K562 (cell line): ENCODE measurements at regions not wholly inside any gene's neighbourhood (a gene's known extent, or its start where the extent isn't known, plus 50 kb on each side); places are given as distances from the start of the nearest gene placed in this dataset.

Experiments
- ATAC-seq: fragments of 200-7000 bp; cut with Tn5 transposase; 3 replicates; pipeline ENCODE4 v1.9.1; 2020; ENCODE audit warnings: moderate library complexity
- BruUV-seq: library from RNA; stranded (reverse); fragments of 400-500 nt; replicated peaks from 2 replicates; lab custom pipeline; 2021; lab: Mats Ljungman, UMichigan
- CTCF ChIA-PET: fragments of 300-600 bp; formaldehyde crosslinking; extraction: SDS; loops from one replicate; lab custom pipeline; 2021; ENCODE audit warnings: low intra/inter-chr PET ratio; lab: Yijun Ruan, JAX
- POLR2A ChIA-PET: fragments of 300-600, 350-650 bp; sonication (Branson Sonifier 250); formaldehyde crosslinking; extraction: SDS; loops from one replicate; lab custom pipeline; 2021; ENCODE audit warnings: antibody characterized with exemption, inconsistent platforms; lab: Yijun Ruan, JAX
- DNase-seq, 4 experiments: peaks; one replicate each; pipeline versions ENCODE4 v3.0.0 to v3.0.0-alpha.2; 2011 to 2018; ENCODE audit warnings: low spot score in 3 of 4, mixed read lengths in 3 of 4; ENCODE audit errors: extremely low read depth in 1 of 4
- FAIRE-seq: peaks from 2 replicates; lab custom pipeline; 2011; peaks lifted over from hg19 to GRCh38; lab: Jason Lieb, UNC
- H2AFZ ChIP-seq: 2 replicates; pipeline ENCODE4 v1.6.0; 2011; ENCODE audit warnings: low read depth, low read length, control low read depth, inconsistent platforms
- H3K27ac ChIP-seq: fragments of 200-600 bp; 3 replicates; pipeline ENCODE4 v1.8.0; 2011; ENCODE audit warnings: low read depth, mild to moderate bottlenecking, control low read depth, inconsistent platforms, low read length, moderate library complexity, mixed read lengths; ENCODE audit errors: extremely low read depth
- H3K27me3 ChIP-seq, 2 experiments: fragments of 300-600 bp in 1 of 2; 2 replicates in 1 of 2; 3 replicates in 1 of 2; pipeline versions ENCODE4 v1.6.0 to v1.8.0; 2011; ENCODE audit warnings: inconsistent platforms in 2 of 2, low read length in 2 of 2, mild to moderate bottlenecking in 1 of 2, mixed read lengths in 1 of 2, moderate library complexity in 1 of 2; ENCODE audit not compliant: control insufficient read depth in 2 of 2, insufficient read depth in 2 of 2
- H3K36me3 ChIP-seq: fragments of 300-600 bp; 3 replicates; pipeline ENCODE4 v1.8.0; 2011; ENCODE audit warnings: mild to moderate bottlenecking, low read length, inconsistent platforms; ENCODE audit not compliant: control insufficient read depth, insufficient read depth
- H3K4me1 ChIP-seq, 2 experiments: fragments of 200-600 bp in 1 of 2; replicated peaks in 1 of 2; 2 replicates in 1 of 2; 3 replicates in 1 of 2; pipeline versions ENCODE4 v1.5.1 to v1.8.0; 2011; ENCODE audit warnings: inconsistent platforms in 2 of 2, low read length in 2 of 2, mild to moderate bottlenecking in 1 of 2, mixed read lengths in 1 of 2, moderate library complexity in 1 of 2; ENCODE audit not compliant: control insufficient read depth in 2 of 2, insufficient read depth in 2 of 2
- H3K4me2 ChIP-seq: 2 replicates; pipeline ENCODE4 v1.6.1; 2011; ENCODE audit warnings: low read length, control low read depth, inconsistent platforms, mixed read lengths; ENCODE audit not compliant: insufficient read depth
- H3K4me3 ChIP-seq: fragments of 200-600 bp; sonication (generic), shearing (Covaris generic); 2 replicates; pipeline ENCODE4 v1.5.1; 2016; ENCODE audit warnings: control low read depth, inconsistent platforms
- H3K79me2 ChIP-seq: fragments of 200-600 bp; 3 replicates; pipeline ENCODE4 v1.8.0; 2011; ENCODE audit warnings: low read length, inconsistent platforms; ENCODE audit not compliant: control insufficient read depth, insufficient read depth
- H3K9ac ChIP-seq, 2 experiments: 2 replicates each; pipeline versions ENCODE4 v1.6.0 to v1.6.1; 2011; ENCODE audit warnings: low read depth in 2 of 2, low read length in 2 of 2, control low read depth in 1 of 2, inconsistent platforms in 1 of 2, mild to moderate bottlenecking in 1 of 2, mixed read lengths in 1 of 2; ENCODE audit not compliant: insufficient read depth in 1 of 2
- H3K9me1 ChIP-seq: one replicate; pipeline ENCODE4 v1.6.0; 2011; ENCODE audit warnings: inconsistent platforms, mild to moderate bottlenecking, low read length, moderate library complexity; ENCODE audit not compliant: control insufficient read depth, insufficient read depth
- H3K9me3 ChIP-seq: replicated peaks from 2 replicates; pipeline ENCODE4 v1.5.1; 2011; ENCODE audit warnings: low read depth, low read length, inconsistent platforms; ENCODE audit not compliant: control insufficient read depth, insufficient read depth
- H4K20me1 ChIP-seq: replicated peaks from 2 replicates; pipeline ENCODE4 v1.6.1; 2011; ENCODE audit warnings: low read length, inconsistent platforms, mixed read lengths; ENCODE audit not compliant: control insufficient read depth, insufficient read depth
- CHD1 ChIP-seq: fragments of 200-600 bp; sonication (generic); IDR thresholded peaks from one replicate; pipeline ENCODE4 v1.6.1; 2012; ENCODE audit warnings: mild to moderate bottlenecking, moderate library complexity, low read length, inconsistent platforms
- HOXB6 ChIP-seq: fragments of 250-450 bp; sonication (Bioruptor Pico); IDR thresholded peaks from 2 replicates; pipeline ENCODE4 v1.5.1; 2022; ENCODE audit warnings: mild to moderate bottlenecking, borderline replicate concordance
- KLF16 ChIP-seq: IDR thresholded peaks from 2 replicates; pipeline ENCODE4 v1.6.1; 2016; ENCODE audit warnings: antibody characterized with exemption
- MTA2 ChIP-seq: fragments of 450-650 bp; IDR thresholded peaks from 2 replicates; pipeline ENCODE4 v1.6.1; 2016; ENCODE audit warnings: low read depth
- POLR2G ChIP-seq: fragments of 200-400 bp; formaldehyde crosslinking; IDR thresholded peaks from 2 replicates; pipeline ENCODE4 v1.6.1; 2017; ENCODE audit warnings: low read depth, mild to moderate bottlenecking, antibody characterized with exemption, low read length, moderate library complexity
- PRMT5 ChIP-seq: sonication (generic); formaldehyde crosslinking; IDR thresholded peaks from 2 replicates; pipeline ENCODE4 v1.5.0; 2020; ENCODE audit warnings: missing genetic modification reagents
- PURB ChIP-seq: sonication (generic); formaldehyde crosslinking; IDR thresholded peaks from 2 replicates; pipeline ENCODE4 v1.9.0; 2021; ENCODE audit warnings: low read depth, mild to moderate bottlenecking, missing genetic modification reagents
- RAD21 ChIP-seq, 2 experiments: fragments of 250-450 bp in 1 of 2; fragments of 450-650 bp in 1 of 2; sonication (Bioruptor Pico) in 1 of 2; formaldehyde crosslinking in 1 of 2; IDR thresholded peaks in 1 of 2; conservative IDR thresholded peaks in 1 of 2; 2 replicates each; pipeline versions ENCODE4 v1.4.0 to v1.8.0; 2020 to 2022; ENCODE audit warnings: mild to moderate bottlenecking in 2 of 2, moderate library complexity in 1 of 2
- TAL1 ChIP-seq: fragments of 450-650 bp; IDR thresholded peaks from 2 replicates; pipeline ENCODE4 v1.6.1; 2016; ENCODE audit warnings: mild to moderate bottlenecking
- ZNF184 ChIP-seq: sonication (generic); formaldehyde crosslinking; IDR thresholded peaks from 2 replicates; pipeline ENCODE4 v1.5.0; 2020; ENCODE audit warnings: missing genetic modification reagents
- ZNF436 ChIP-seq: fragments of 250-450, 450-650 bp; sonication (Bioruptor Pico); formaldehyde crosslinking; IDR thresholded peaks from 2 replicates; pipeline ENCODE4 v1.7.0; 2020; ENCODE audit warnings: mild to moderate bottlenecking
- ZNF561 ChIP-seq: fragments of 450-650 bp; formaldehyde crosslinking; conservative IDR thresholded peaks from 2 replicates; pipeline ENCODE4 v1.4.0; 2020; ENCODE audit warnings: mild to moderate bottlenecking, moderate library complexity
- ZNF644 ChIP-seq: fragments of 200-800 bp; sonication (Bioruptor generic); IDR thresholded peaks from 2 replicates; pipeline ENCODE4 v1.6.1; 2016; ENCODE audit warnings: low read depth, missing genetic modification characterization, missing compliant biosample characterization
- ZNF77 ChIP-seq: fragments of 250-450 bp; sonication (Bioruptor Pico); IDR thresholded peaks from 2 replicates; pipeline ENCODE4 v1.5.0; 2020
- ZSCAN32 ChIP-seq: fragments of 450-650 bp; formaldehyde crosslinking; IDR thresholded peaks from 2 replicates; pipeline ENCODE4 v1.4.0; 2020; ENCODE audit warnings: mild to moderate bottlenecking, moderate library complexity
- WGBS: fragments of 100-300 bp; shearing (Covaris generic); methylation state at CpG from one replicate; pipeline ENCODE4 v1.1.6; 2016; ENCODE audit warnings: low coverage, mixed read lengths; ENCODE audit not compliant: insufficient coverage; ENCODE audit errors: missing lambda C conversion rate; 5-methylcytosine and 5-hydroxymethylcytosine counted together
- in situ Hi-C: fragments of 300-500 bp; cut with MboI; formaldehyde crosslinking; loops from 4 replicates; pipeline ENCODE4 v1.15.0; 2018; ENCODE audit warnings: inconsistent platforms, mixed read lengths
- intact Hi-C: fragments of 100-400 bp; cut with micrococcal nuclease; formaldehyde crosslinking; loops from 2 replicates; pipeline ENCODE4 v1.14.2; 2022
- TF ChIP-seq, protein P1 (sequence below): fragments of 450-650 bp; IDR thresholded peaks from 2 replicates; pipeline ENCODE4 v1.6.1; 2017; ENCODE audit warnings: antibody characterized with exemption
- TF ChIP-seq, protein P2 (sequence below): fragments of 450-650 bp; IDR thresholded peaks from 2 replicates; pipeline ENCODE4 v1.6.1; 2017; ENCODE audit warnings: mild to moderate bottlenecking, moderate library complexity
- TF ChIP-seq, protein P3 (sequence below): fragments of 250-450 bp; sonication (Bioruptor Pico); IDR thresholded peaks from 2 replicates; pipeline ENCODE4 v1.5.0; 2021; ENCODE audit warnings: mild to moderate bottlenecking, borderline replicate concordance
- TF ChIP-seq, protein P4 (sequence below): sonication (generic); formaldehyde crosslinking; IDR thresholded peaks from 2 replicates; pipeline ENCODE4 v1.8.0; 2022; ENCODE audit warnings: mild to moderate bottlenecking, missing genetic modification reagents

DNA sequence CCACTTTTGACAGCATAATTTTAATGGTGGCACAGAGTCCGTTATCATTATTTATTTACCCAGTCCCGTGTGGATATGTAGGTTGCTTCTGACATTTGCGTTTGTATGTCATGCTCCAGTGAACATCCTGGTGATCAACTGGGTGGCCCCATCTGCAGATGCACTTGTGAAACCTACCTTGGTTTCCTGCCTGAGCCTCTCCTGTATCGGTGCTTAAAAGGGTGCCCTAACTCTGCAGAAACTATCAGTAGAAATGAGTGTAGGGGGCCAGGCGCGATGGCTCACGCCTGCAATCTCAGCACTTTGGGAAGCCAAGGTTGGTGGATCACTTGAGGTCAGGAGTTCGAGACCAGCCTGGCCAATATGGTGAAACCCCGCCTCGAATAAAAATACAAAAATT is 92.1 kb upstream of the IER5L start:
- 38% methylated on average over 10 of the region's 10 CpGs for WGBS
- ATAC-seq (no peak), FAIRE-seq (no peak), DNase-seq (no peak)
- no TSS peak for BruUV-seq
- peaks cover 3% of the 10 kb centered on the region; the same call in 1 of the 2 replicates for H4K20me1 ChIP-seq
- peaks cover 0 to 3% of the 10 kb centered on the region in 2 experiments; a peak in 3 of 5 replicates for H3K4me1 ChIP-seq
- intact Hi-C loops, result no loop called here
- H3K9me3 ChIP-seq, result no peaks in the 10 kb centered on the region
- in situ Hi-C loops, result no loop called here
- no peaks in the 10 kb centered on the region for H3K36me3 ChIP-seq
- no peaks in the 10 kb centered on the region for H3K9me1 ChIP-seq
- no peak overlapping the region for H3K27ac ChIP-seq
- peaks cover 23 to 40% of the 10 kb centered on the region in 2 experiments; a peak in 4 of 5 replicates for H3K27me3 ChIP-seq
- CTCF ChIA-PET, result no interaction called here
- no peak overlapping the region for H3K4me3 ChIP-seq
- no peak overlapping the region for H2AFZ ChIP-seq
- POLR2A ChIA-PET, result interaction anchor here (0.6 kb wide), 1 partner anchor 570 kb away, joined by 3 read pairs; no protein-coding TSS in a partner anchor
- no peak overlapping the region for H3K9ac ChIP-seq
- H3K79me2 ChIP-seq, result no peaks in the 10 kb centered on the region
- no peak overlapping the region for H3K4me2 ChIP-seq
- TF ChIP-seq, protein P1, sequence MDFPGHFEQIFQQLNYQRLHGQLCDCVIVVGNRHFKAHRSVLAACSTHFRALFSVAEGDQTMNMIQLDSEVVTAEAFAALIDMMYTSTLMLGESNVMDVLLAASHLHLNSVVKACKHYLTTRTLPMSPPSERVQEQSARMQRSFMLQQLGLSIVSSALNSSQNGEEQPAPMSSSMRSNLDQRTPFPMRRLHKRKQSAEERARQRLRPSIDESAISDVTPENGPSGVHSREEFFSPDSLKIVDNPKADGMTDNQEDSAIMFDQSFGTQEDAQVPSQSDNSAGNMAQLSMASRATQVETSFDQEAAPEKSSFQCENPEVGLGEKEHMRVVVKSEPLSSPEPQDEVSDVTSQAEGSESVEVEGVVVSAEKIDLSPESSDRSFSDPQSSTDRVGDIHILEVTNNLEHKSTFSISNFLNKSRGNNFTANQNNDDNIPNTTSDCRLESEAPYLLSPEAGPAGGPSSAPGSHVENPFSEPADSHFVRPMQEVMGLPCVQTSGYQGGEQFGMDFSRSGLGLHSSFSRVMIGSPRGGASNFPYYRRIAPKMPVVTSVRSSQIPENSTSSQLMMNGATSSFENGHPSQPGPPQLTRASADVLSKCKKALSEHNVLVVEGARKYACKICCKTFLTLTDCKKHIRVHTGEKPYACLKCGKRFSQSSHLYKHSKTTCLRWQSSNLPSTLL, result no peak
- TF ChIP-seq ZNF184 (CRISPR knock-in tag), result no peak
- TF ChIP-seq, protein P2, sequence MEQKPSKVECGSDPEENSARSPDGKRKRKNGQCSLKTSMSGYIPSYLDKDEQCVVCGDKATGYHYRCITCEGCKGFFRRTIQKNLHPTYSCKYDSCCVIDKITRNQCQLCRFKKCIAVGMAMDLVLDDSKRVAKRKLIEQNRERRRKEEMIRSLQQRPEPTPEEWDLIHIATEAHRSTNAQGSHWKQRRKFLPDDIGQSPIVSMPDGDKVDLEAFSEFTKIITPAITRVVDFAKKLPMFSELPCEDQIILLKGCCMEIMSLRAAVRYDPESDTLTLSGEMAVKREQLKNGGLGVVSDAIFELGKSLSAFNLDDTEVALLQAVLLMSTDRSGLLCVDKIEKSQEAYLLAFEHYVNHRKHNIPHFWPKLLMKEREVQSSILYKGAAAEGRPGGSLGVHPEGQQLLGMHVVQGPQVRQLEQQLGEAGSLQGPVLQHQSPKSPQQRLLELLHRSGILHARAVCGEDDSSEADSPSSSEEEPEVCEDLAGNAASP, result no peak
- TF ChIP-seq KLF16, result no peak
- no peak for TF ChIP-seq MTA2
- TF ChIP-seq, protein P3, sequence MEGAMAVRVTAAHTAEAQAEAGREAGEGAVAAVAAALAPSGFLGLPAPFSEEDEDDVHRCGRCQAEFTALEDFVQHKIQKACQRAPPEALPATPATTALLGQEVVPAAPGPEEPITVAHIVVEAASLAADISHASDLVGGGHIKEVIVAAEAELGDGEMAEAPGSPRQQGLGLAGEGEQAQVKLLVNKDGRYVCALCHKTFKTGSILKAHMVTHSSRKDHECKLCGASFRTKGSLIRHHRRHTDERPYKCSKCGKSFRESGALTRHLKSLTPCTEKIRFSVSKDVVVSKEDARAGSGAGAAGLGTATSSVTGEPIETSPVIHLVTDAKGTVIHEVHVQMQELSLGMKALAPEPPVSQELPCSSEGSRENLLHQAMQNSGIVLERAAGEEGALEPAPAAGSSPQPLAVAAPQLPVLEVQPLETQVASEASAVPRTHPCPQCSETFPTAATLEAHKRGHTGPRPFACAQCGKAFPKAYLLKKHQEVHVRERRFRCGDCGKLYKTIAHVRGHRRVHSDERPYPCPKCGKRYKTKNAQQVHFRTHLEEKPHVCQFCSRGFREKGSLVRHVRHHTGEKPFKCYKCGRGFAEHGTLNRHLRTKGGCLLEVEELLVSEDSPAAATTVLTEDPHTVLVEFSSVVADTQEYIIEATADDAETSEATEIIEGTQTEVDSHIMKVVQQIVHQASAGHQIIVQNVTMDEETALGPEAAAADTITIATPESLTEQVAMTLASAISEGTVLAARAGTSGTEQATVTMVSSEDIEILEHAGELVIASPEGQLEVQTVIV, result no peak
- TF ChIP-seq ZNF644 (tag), result no peak
- no peak for TF ChIP-seq CHD1
- TF ChIP-seq TAL1, result no peak
- TF ChIP-seq PRMT5 (CRISPR knock-in tag), result no peak
- no peak for TF ChIP-seq PURB
- TF ChIP-seq ZSCAN32, result no peak
- no peak for TF ChIP-seq HOXB6 (CRISPR knock-in tag)
- TF ChIP-seq, protein P4, sequence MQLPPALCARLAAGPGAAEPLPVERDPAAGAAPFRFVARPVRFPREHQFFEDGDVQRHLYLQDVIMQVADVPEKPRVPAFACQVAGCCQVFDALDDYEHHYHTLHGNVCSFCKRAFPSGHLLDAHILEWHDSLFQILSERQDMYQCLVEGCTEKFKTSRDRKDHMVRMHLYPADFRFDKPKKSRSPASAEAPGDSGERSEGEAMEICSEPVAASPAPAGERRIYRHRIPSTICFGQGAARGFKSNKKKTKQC (CRISPR knock-in tag), result no peak
- TF ChIP-seq RAD21 (CRISPR knock-in tag; conservative IDR thresholded peaks at IDR 0.05 in 1 of 2, IDR thresholded peaks at IDR 0.05 in 1 of 2), result no peak
- no peak for TF ChIP-seq ZNF436 (CRISPR knock-in tag)
- no peak for TF ChIP-seq ZNF561
- no peak for TF ChIP-seq ZNF77 (CRISPR knock-in tag)
- no peak for TF ChIP-seq POLR2G
